B cell (primary cell): ENCODE measurements at regions not wholly inside any gene's neighbourhood (a gene's known extent, or its start where the extent isn't known, plus 50 kb on each side); places are given as distances from the start of the nearest gene placed in this dataset.

ENCODE experiments used
- ATAC-seq: fragments of 200-7000 bp; cut with Tn5 transposase; one replicate; pipeline ENCODE4 v1.10.0; 2021; ENCODE audit warnings: low read depth, mild to moderate bottlenecking, moderate number of reproducible peaks, moderate library complexity
- CTCF ChIA-PET: fragments of 350-600 bp; sonication (Branson Sonifier 250); formaldehyde crosslinking; loops from one replicate; lab custom pipeline; 2021; ENCODE audit warnings: antibody characterized with exemption, inconsistent platforms; lab: Charles Lee
- POLR2A ChIA-PET: fragments of 350-600 bp; sonication (Branson Sonifier 250); formaldehyde crosslinking; loops from one replicate; lab custom pipeline; 2021; ENCODE audit warnings: antibody characterized with exemption; lab: Charles Lee
- DNase-seq: peaks from one replicate; pipeline ENCODE4 v3.0.0; 2013
- H2AFZ ChIP-seq: 2 replicates; pipeline ENCODE4 v1.6.1; 2012; ENCODE audit warnings: mild to moderate bottlenecking, low read depth, low read length; ENCODE audit not compliant: insufficient read depth, poor library complexity, severe bottlenecking
- H3K27ac ChIP-seq, 2 donors: 1 replicate in 1 of 2; 2 replicates in 1 of 2; pipeline ENCODE4 v1.5.1; 2012 to 2013; ENCODE audit warnings: low read length in 2 of 2, mild to moderate bottlenecking in 2 of 2, moderate library complexity in 1 of 2
- H3K27me3 ChIP-seq, 4 experiments: fragments of 200-600 bp in 1 of 4; sonication (generic) in 1 of 4; replicated peaks in 1 of 4; 1 replicate in 2 of 4; 2 replicates in 2 of 4; pipeline versions ENCODE4 v1.6.1 to v1.7.0; 2013 to 2016; ENCODE audit warnings: low read length in 3 of 4, mild to moderate bottlenecking in 2 of 4, mixed read lengths in 1 of 4, moderate library complexity in 1 of 4; ENCODE audit not compliant: insufficient read depth in 4 of 4, control insufficient read depth in 3 of 4; ENCODE audit errors: control extremely low read depth in 1 of 4
- H3K36me3 ChIP-seq, 2 experiments: replicated peaks in 1 of 2; 1 replicate in 1 of 2; 2 replicates in 1 of 2; pipeline versions ENCODE4 v1.6.1 to v1.7.1; 2013; ENCODE audit warnings: low read length in 1 of 2; ENCODE audit not compliant: insufficient read depth in 2 of 2, control insufficient read depth in 1 of 2; ENCODE audit errors: control extremely low read depth in 1 of 2, extremely low read depth in 1 of 2
- H3K4me1 ChIP-seq, 2 donors: fragments of 200-600 bp in 1 of 2; sonication (generic) in 1 of 2; 1 replicate in 1 of 2; 2 replicates in 1 of 2; pipeline versions ENCODE4 v1.5.1 to v1.6.1; 2013 to 2017; ENCODE audit warnings: low read length in 2 of 2; ENCODE audit not compliant: control insufficient read depth in 2 of 2, insufficient read depth in 2 of 2
- H3K4me2 ChIP-seq: replicated peaks from 2 replicates; pipeline ENCODE3; 2012; ENCODE audit warnings: mild to moderate bottlenecking, low read depth, low read length; ENCODE audit not compliant: poor library complexity, severe bottlenecking
- H3K4me3 ChIP-seq, 5 experiments: fragments of 200-600 bp in 1 of 5; sonication (generic) in 1 of 5; 1 replicate in 3 of 5; 2 replicates in 2 of 5; pipeline versions ENCODE4 v1.5.1 to v1.7.0; 2011 to 2016; ENCODE audit warnings: low read length in 4 of 5, mild to moderate bottlenecking in 4 of 5, low read depth in 2 of 5, control low read depth in 1 of 5, moderate library complexity in 1 of 5; ENCODE audit not compliant: insufficient read depth in 1 of 5; ENCODE audit errors: control extremely low read depth in 1 of 5, extremely low read depth in 1 of 5
- H3K79me2 ChIP-seq: fragments of 200-600 bp; sonication (generic); one replicate; pipeline ENCODE4 v1.6.0; 2016; ENCODE audit warnings: low read length; ENCODE audit not compliant: control insufficient read depth, insufficient read depth
- H3K9ac ChIP-seq: fragments of 200-600 bp; sonication (generic); 2 replicates; pipeline ENCODE4 v1.6.1; 2017; ENCODE audit warnings: mild to moderate bottlenecking, low read length, moderate library complexity
- H3K9me3 ChIP-seq, 3 donors: one replicate each; pipeline versions ENCODE4 v1.6.1 to v1.7.1; 2013; ENCODE audit warnings: low read length in 2 of 3; ENCODE audit not compliant: control insufficient read depth in 2 of 3, insufficient read depth in 1 of 3; ENCODE audit errors: control extremely low read depth in 1 of 3
- H4K20me1 ChIP-seq: 2 replicates; pipeline ENCODE4 v1.6.0; 2012; ENCODE audit warnings: mild to moderate bottlenecking, low read length; ENCODE audit not compliant: insufficient read depth, control insufficient read depth, poor library complexity, severe bottlenecking
- H3K27ac Mint-ChIP-seq: one replicate; pipeline ENCODE4 v1.8.0; 2021; ENCODE audit warnings: mixed read lengths
- H3K27me3 Mint-ChIP-seq: one replicate; pipeline ENCODE4 v1.8.0; 2021; ENCODE audit warnings: mixed read lengths
- H3K4me1 Mint-ChIP-seq: one replicate; pipeline ENCODE4 v1.8.0; 2021; ENCODE audit warnings: mixed read lengths
- H3K4me3 Mint-ChIP-seq: one replicate; pipeline ENCODE4 v1.8.0; 2021; ENCODE audit warnings: mixed read lengths
- H3K9me3 Mint-ChIP-seq: one replicate; pipeline ENCODE4 v1.8.0; 2022; ENCODE audit warnings: mixed read lengths; ENCODE audit not compliant: insufficient read depth
- CTCF ChIP-seq: fragments of 200-600 bp; IDR thresholded peaks from one replicate; pipeline ENCODE4 v1.8.0; 2022; ENCODE audit warnings: antibody characterized with exemption, mild to moderate bottlenecking
- EZH2 ChIP-seq: IDR thresholded peaks from 2 replicates; pipeline ENCODE4 v1.6.1; 2012; ENCODE audit warnings: borderline replicate concordance, low read depth, mild to moderate bottlenecking, moderate library complexity, low read length; ENCODE audit not compliant: insufficient read depth, poor library complexity, severe bottlenecking
- WGBS: methylation state at CpG from one replicate; pipeline ENCODE4 v1.1.5; 2013; ENCODE audit warnings: missing lambda C conversion rate; ENCODE audit not compliant: insufficient coverage; 5-methylcytosine and 5-hydroxymethylcytosine counted together
- intact Hi-C: fragments of 100-400 bp; cut with micrococcal nuclease; formaldehyde crosslinking; loops from one replicate; pipeline ENCODE4 v1.10.0; 2022

- Mint-ChIP-seq H3K27me3 (no peaks in the 10 kb centered on the region), H3K27ac (no peak overlapping the region), H3K4me1 (no peaks in the 10 kb centered on the region), H3K9me3 (peaks cover 7% of the 10 kb centered on the region), H3K4me3 (no peak overlapping the region)
- H3K4me1 ChIP-seq, result no peaks in the 10 kb centered on the region
- intact Hi-C loops, result no loop called here
- no peak overlapping the region for H3K27ac ChIP-seq
- H3K36me3 ChIP-seq, result no peaks in the 10 kb centered on the region
- DNase-seq, result no peak
- no peak overlapping the region for H3K4me3 ChIP-seq
- peaks cover 0 to 5% (median 0%) of the 10 kb centered on the region in 3 donors for H3K9me3 ChIP-seq
- H3K4me2 ChIP-seq, result no peak overlapping the region
- H3K9ac ChIP-seq, result no peak overlapping the region
- POLR2A ChIA-PET, result no interaction called here
- 88% methylated on average over 1 of the region's 4 CpGs for WGBS
- no peak for ATAC-seq
- no peaks in the 10 kb centered on the region for H4K20me1 ChIP-seq
- no peaks in the 10 kb centered on the region for H3K79me2 ChIP-seq
- CTCF ChIA-PET, result no interaction called here
- TF ChIP-seq CTCF, result no peak
- TF ChIP-seq EZH2, result no peak
- no peak overlapping the region for H2AFZ ChIP-seq
- H3K27me3 ChIP-seq, result no peaks in the 10 kb centered on the region
These were observed 527.5 kb downstream of the COL11A1 start for GRCh38 chr1:102580806-102581205.

- ChIA-PET POLR2A (no interaction called here), CTCF (no interaction called here)
- no CpG with 5 or more reads among the region's 2 CpGs for WGBS
- peaks cover 0 to 5% (median 0%) of the 10 kb centered on the region in 3 donors for H3K9me3 ChIP-seq
- H3K4me2 ChIP-seq, result no peak overlapping the region
- no peaks in the 10 kb centered on the region for H3K4me1 Mint-ChIP-seq
- H3K79me2 ChIP-seq, result no peaks in the 10 kb centered on the region
- no peaks in the 10 kb centered on the region for H4K20me1 ChIP-seq
- ATAC-seq (no peak), DNase-seq (no peak)
- H2AFZ ChIP-seq, result no peak overlapping the region
- no peak overlapping the region for H3K27ac ChIP-seq
- H3K4me3 Mint-ChIP-seq, result no peak overlapping the region
- no peak overlapping the region for H3K4me3 ChIP-seq
- peaks cover 7% of the 10 kb centered on the region for H3K9me3 Mint-ChIP-seq
- no peak for TF ChIP-seq CTCF
- no peak for TF ChIP-seq EZH2
- H3K27me3 ChIP-seq, result no peaks in the 10 kb centered on the region
- H3K4me1 ChIP-seq, result no peaks in the 10 kb centered on the region
- no peak overlapping the region for H3K27ac Mint-ChIP-seq
- H3K36me3 ChIP-seq, result no peaks in the 10 kb centered on the region
- intact Hi-C loops, result no loop called here
- H3K9ac ChIP-seq, result no peak overlapping the region
- H3K27me3 Mint-ChIP-seq, result no peaks in the 10 kb centered on the region
These were observed 529.5 kb downstream of the COL11A1 start for GRCh38 chr1:102578804-102579203.
